BJ (cell line): ENCODE measurements at regions not wholly inside any gene's neighbourhood (a gene's known extent, or its start where the extent isn't known, plus 50 kb on each side); places are given as distances from the start of the nearest gene placed in this dataset.

Experiments used
- CTCF ChIA-PET: fragments of 350-600 bp; formaldehyde crosslinking; extraction: SDS; loops from one replicate; lab custom pipeline; 2021; ENCODE audit warnings: antibody characterized with exemption, inconsistent platforms; lab: Yijun Ruan, JAX
- POLR2A ChIA-PET: fragments of 300-600 bp; sonication (Branson Sonifier 250); formaldehyde crosslinking; extraction: SDS; loops from one replicate; lab custom pipeline; 2021; ENCODE audit warnings: antibody characterized with exemption; lab: Charles Lee
- DNase-seq: peaks from one replicate; pipeline ENCODE4 v3.0.0-alpha.2; 2011; ENCODE audit warnings: low read depth
- H3K27me3 ChIP-seq: 2 replicates; pipeline ENCODE4 v1.6.0; 2011; ENCODE audit warnings: low read length; ENCODE audit not compliant: control insufficient read depth, insufficient read depth
- H3K36me3 ChIP-seq: 2 replicates; pipeline ENCODE4 v1.5.1; 2011; ENCODE audit warnings: low read length; ENCODE audit not compliant: control insufficient read depth, insufficient read depth
- H3K4me3 ChIP-seq: 2 replicates; pipeline ENCODE4 v1.5.1; 2011; ENCODE audit warnings: low read depth, mild to moderate bottlenecking, control low read depth, low read length
- TF ChIP-seq, protein P1 (sequence below): IDR thresholded peaks from 2 replicates; pipeline ENCODE4 v1.5.1; 2011; ENCODE audit warnings: low read depth, mild to moderate bottlenecking, control low read depth, inconsistent platforms, low read length, moderate library complexity; ENCODE audit not compliant: insufficient read depth

DNA sequence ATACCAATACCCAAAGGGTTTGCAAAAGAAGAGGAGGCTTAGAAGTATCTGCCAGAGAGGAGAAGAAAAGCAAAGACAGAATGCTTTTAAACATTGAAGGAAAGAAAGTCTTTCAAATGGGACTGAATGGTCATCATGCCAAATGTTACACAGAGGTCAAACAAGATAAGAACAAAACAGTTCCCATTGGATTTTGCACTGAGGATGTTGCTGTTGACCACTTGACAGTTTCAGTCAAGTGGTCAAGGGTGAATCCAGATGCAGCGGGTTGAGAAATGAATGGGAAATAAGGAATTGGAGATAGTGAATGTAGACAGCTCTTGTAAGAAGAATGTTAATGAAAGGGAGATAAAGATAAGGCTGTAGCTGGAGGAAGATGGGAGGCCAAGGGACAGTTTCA lies 64.8 kb upstream of the FGG start:
- Histone ChIP-seq H3K36me3 (no peaks in the 10 kb centered on the region), H3K27me3 (no peaks in the 10 kb centered on the region; the same call in 1 of the 2 replicates), H3K4me3 (no peak overlapping the region)
- no peak for DNase-seq
- TF ChIP-seq, protein P1, sequence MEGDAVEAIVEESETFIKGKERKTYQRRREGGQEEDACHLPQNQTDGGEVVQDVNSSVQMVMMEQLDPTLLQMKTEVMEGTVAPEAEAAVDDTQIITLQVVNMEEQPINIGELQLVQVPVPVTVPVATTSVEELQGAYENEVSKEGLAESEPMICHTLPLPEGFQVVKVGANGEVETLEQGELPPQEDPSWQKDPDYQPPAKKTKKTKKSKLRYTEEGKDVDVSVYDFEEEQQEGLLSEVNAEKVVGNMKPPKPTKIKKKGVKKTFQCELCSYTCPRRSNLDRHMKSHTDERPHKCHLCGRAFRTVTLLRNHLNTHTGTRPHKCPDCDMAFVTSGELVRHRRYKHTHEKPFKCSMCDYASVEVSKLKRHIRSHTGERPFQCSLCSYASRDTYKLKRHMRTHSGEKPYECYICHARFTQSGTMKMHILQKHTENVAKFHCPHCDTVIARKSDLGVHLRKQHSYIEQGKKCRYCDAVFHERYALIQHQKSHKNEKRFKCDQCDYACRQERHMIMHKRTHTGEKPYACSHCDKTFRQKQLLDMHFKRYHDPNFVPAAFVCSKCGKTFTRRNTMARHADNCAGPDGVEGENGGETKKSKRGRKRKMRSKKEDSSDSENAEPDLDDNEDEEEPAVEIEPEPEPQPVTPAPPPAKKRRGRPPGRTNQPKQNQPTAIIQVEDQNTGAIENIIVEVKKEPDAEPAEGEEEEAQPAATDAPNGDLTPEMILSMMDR = no peak
- ChIA-PET CTCF (interaction anchor here (1.3 kb wide), 2 partner anchors 39 to 82 kb away, joined by 3 read pairs; no protein-coding TSS in a partner anchor), POLR2A (no interaction called here)

DNA sequence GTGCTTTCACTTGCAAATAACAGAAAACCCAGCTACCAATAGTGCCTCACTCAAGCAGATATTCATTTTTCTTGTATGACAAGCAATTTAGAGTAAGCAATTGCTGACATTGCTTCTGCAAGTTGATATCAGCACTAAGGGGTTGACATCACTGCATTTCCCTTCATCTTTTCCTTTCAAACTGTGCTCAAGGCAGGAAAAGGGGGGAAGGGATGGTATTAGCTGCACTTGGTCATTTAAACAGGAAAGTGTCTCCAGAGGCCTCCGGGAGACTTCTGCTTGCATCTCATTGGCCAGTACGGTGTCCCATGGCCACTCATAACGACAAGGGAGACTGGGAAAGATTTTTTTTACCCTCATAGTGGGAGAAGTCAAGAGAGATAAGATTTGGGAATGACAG lies 65.5 kb upstream of the FGG start:
- Histone ChIP-seq H3K4me3 (no peak overlapping the region), H3K36me3 (no peaks in the 10 kb centered on the region), H3K27me3 (no peaks in the 10 kb centered on the region; the same call in 1 of the 2 replicates)
- no peak for DNase-seq
- CTCF ChIA-PET = interaction anchor here (1.3 kb wide), 2 partner anchors 40 to 82 kb away, joined by 3 read pairs; no protein-coding TSS in a partner anchor
- TF ChIP-seq, protein P1 = no peak
- POLR2A ChIA-PET = no interaction called here

DNA sequence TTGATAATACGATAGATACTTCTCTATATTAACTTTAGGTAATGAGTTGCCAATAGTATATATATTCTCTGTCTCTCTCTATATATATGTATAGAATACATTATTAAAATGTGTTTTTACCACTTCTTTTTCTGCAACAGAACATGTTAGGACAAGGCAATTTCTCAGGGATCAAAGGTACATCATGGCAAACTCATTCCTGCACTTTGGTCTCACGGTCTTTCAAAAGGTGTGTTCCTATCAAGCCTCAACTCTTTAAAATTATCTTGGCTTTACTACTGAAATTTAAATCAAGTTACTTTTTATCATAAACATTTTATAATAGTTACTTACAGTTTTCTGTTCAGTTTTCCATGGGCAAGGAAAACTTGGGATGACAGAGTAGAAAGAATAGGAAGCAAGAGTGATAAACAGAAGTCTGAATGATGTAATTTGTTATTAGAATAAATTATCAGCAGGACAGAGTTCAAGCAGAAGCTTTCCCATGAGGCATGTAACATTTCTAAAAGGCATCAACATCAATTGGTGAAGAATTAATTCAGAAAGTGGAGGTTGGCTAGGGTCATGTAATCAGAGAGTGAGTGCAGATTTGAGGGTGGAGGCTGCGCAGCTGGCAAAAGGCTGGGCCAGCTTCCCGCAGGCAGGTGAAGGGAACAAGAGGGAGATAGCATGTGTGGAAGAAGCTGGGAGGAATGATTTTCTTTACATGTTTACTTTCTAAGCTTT lies 59.7 kb upstream of the LRAT start:
- Histone ChIP-seq H3K36me3 (no peaks in the 10 kb centered on the region), H3K27me3 (no peaks in the 10 kb centered on the region; the same call in 1 of the 2 replicates)
- TF ChIP-seq, protein P1 = no peak

DNA sequence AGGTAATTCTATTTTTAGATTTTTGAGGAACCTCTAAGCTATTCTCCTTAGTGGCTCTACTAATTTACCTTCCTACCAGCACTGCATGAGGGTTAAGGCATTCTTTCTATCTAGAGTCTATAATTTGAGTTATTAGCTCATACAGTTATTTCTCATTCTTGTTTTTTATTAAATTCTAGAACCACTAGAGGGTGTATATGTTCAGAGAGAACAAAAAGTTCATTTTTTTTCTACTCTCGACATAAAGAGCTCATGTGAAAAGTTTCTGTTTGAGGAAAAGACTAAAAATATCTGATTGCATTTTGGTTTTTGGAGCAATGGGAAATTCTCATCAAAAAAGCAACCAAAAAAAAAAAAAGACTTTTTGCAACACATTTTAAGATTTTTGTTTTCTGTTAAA lies 57.0 kb upstream of the LRAT start:
- Histone ChIP-seq H3K4me3 (no peak overlapping the region), H3K36me3 (no peaks in the 10 kb centered on the region), H3K27me3 (no peaks in the 10 kb centered on the region)
- ChIA-PET POLR2A (no interaction called here), CTCF (interaction anchor here (1.3 kb wide), 1 partner anchor 49 kb away, joined by 3 read pairs; no protein-coding TSS in a partner anchor)
- no peak for DNase-seq
- TF ChIP-seq, protein P1 = no peak

More for the DNA sequence above, 59.7 kb upstream of the LRAT start:
- ChIA-PET CTCF (interaction anchor here (0.6 kb wide), 1 partner anchor 581 kb away, joined by 7 read pairs; no protein-coding TSS in a partner anchor), POLR2A (no interaction called here)
- H3K4me3 ChIP-seq = no peak overlapping the region
- DNase-seq = no peak

DNA sequence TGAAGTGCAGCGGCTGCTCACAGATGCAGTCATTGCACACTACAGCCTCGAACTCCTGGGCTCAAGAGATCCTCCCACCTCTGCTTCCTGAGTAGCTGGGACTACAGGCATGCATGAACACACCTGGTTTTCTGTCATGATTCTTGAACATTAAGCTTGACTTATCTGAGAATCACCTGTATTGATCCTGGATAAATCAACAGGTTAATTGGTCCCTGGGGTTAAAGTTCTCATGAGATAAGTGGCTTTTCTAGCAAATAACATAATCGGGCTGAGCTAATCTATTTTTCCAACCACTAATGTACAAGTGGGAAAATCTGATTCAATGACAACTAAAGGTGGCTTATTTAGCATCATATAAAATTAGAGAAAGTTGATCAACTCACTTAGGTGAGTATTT lies 56.0 kb upstream of the LRAT start:
- TF ChIP-seq, protein P1 = no peak
- DNase-seq = no peak
- ChIA-PET POLR2A (no interaction called here), CTCF (interaction anchor here (1.3 kb wide), 1 partner anchor 50 kb away, joined by 3 read pairs; no protein-coding TSS in a partner anchor)
- Histone ChIP-seq H3K27me3 (no peaks in the 10 kb centered on the region), H3K36me3 (no peaks in the 10 kb centered on the region), H3K4me3 (no peak overlapping the region)
